ENCODE measurements at regions not wholly inside any gene's neighbourhood (a gene's known extent, or its start where the extent isn't known, plus 50 kb on each side); places are given as distances from the start of the nearest gene placed in this dataset.

- no peaks in the 10 kb centered on the region for H3K27me3 ChIP-seq (ENCODE audit: control insufficient read depth, insufficient read depth, low read length)
- no peak overlapping the region for H3K4me3 ChIP-seq (ENCODE audit: insufficient read depth, low read depth, low read length)
- no peak for DNase-seq
- H3K36me3 ChIP-seq (replicated peaks; ENCODE audit: control insufficient read depth, insufficient read depth, low read length) = no peaks in the 10 kb centered on the region
These were observed 165.3 kb downstream of the SEC61B start for GRCh38 chr9:99387431-99387830.

DNA sequence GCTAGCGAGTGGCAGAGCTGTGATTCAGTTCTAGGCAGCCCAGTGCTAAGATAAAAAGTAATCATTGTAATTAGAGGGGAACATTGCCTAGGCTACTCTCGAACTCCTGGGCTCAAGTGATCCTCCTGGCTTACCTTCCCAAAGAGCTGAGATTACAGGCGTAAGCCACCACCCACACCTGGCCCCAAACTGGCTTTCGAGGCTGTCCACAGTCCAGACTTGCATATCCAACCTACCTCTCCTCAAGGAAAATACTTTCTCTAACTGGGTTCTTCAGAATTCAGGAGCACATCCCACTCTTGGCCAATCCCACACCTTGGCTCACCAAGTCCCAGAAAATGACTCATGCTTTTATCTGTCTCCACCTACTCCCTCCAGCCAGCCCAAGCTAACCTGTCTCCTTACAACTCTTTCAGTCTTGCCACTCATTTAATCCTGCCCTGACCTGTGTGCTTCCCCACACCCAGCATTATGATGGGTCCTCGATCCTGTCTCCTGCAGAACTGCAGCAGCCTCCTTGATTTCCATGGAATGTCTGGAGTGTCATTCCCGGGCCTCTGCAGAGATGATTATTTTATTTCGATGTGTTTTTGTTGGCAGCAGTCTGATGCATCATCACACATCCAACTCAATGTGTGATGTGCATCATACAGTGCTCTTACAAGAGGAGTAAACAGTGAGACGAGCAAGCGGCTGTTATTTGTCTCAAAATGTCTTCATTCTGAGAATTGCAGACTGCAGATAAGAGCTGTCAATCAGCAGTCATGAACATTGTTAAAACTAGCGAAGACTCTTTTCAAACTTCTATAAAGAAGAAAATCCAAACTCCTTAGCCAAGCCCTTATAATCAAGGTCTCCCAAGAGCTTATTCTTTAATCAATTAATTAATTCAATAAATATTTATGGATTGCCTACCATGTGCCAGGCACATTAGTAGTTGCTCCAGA is 167.3 kb downstream of the SEC61B start:
- Histone ChIP-seq H3K27me3 (ENCODE audit: control insufficient read depth, insufficient read depth, low read length) (no peaks in the 10 kb centered on the region), H3K4me3 (ENCODE audit: insufficient read depth, low read depth, low read length) (no peak overlapping the region), H3K36me3 (replicated peaks; ENCODE audit: control insufficient read depth, insufficient read depth, low read length) (no peaks in the 10 kb centered on the region)
- no peak for DNase-seq

DNA sequence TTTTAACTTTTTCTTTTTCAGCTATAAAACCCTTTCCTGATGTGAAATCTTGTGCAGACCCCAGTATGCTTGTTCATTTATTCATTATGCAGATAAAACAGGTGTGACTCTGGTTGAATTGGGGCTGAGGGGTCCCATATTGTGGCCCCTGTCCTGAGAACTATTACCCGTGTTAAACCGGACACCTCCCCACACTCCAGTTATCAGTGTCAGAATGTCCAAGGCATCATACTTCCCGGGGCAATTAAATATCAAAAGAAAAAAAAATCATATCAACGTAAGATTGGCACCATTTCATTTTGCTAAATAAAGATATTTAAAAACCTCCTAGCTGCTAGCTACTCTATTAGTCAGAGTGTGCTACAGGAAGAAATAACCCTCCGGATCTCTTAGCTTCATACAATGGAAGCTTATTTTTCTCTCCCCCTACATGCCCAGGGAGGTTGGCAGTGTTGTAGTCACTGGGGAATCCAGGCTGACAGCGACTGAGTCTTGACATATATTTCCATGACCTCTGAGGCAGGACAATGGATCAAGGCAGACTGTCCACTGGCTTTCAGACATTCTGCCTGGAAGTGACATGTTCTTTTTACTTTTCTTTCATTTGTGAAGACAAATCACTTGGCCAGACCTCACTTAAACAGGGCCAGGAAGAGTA is 170.0 kb downstream of the SEC61B start:
- no peaks in the 10 kb centered on the region for H3K27me3 ChIP-seq (ENCODE audit: control insufficient read depth, insufficient read depth, low read length)
- DNase-seq = no peak
- H3K36me3 ChIP-seq (replicated peaks; ENCODE audit: control insufficient read depth, insufficient read depth, low read length) = no peaks in the 10 kb centered on the region
- no peak overlapping the region for H3K4me3 ChIP-seq (ENCODE audit: insufficient read depth, low read depth, low read length)

DNA sequence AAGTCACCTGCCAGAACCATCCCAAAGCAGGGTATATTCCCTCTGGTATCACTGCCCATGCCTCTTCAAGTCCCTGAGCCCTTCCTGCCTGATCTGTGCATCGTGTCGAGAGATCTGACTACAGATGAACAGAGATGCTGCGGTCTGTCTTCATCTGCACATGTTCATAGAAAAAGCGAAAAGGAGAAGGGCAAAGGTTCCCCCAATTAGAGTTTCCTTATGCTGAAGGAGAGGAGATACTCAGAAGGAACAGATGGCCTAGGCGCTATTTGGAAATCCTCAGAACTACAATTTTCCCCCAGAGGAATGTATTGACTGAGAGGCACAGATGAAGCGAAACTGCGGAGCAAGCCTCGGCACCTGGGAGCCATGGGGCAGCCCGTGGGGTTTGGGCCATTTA is 170.9 kb downstream of the SEC61B start:
- DNase-seq = no peak
- Histone ChIP-seq H3K4me3 (ENCODE audit: insufficient read depth, low read depth, low read length) (no peak overlapping the region), H3K36me3 (replicated peaks; ENCODE audit: control insufficient read depth, insufficient read depth, low read length) (no peaks in the 10 kb centered on the region), H3K27me3 (ENCODE audit: control insufficient read depth, insufficient read depth, low read length) (no peaks in the 10 kb centered on the region)

GRCh38 chr9:99393993-99394392 is 171.9 kb downstream of the SEC61B start:
- Histone ChIP-seq H3K36me3 (replicated peaks; ENCODE audit: control insufficient read depth, insufficient read depth, low read length) (no peaks in the 10 kb centered on the region), H3K4me3 (ENCODE audit: insufficient read depth, low read depth, low read length) (no peak overlapping the region), H3K27me3 (ENCODE audit: control insufficient read depth, insufficient read depth, low read length) (no peaks in the 10 kb centered on the region)
- DNase-seq = no peak

- DNase-seq = no peak
- no peaks in the 10 kb centered on the region for H3K27me3 ChIP-seq (ENCODE audit: control insufficient read depth, insufficient read depth, low read length)
- H3K36me3 ChIP-seq (replicated peaks; ENCODE audit: control insufficient read depth, insufficient read depth, low read length) = no peaks in the 10 kb centered on the region
- H3K4me3 ChIP-seq (ENCODE audit: insufficient read depth, low read depth, low read length) = no peak overlapping the region
These were observed 176.2 kb downstream of the SEC61B start for GRCh38 chr9:99398241-99398640.

GRCh38 chr9:99399474-99399873 is 177.4 kb downstream of the SEC61B start:
- no peak for DNase-seq
- no peaks in the 10 kb centered on the region for H3K36me3 ChIP-seq (replicated peaks; ENCODE audit: control insufficient read depth, insufficient read depth, low read length)
- no peak overlapping the region for H3K4me3 ChIP-seq (ENCODE audit: insufficient read depth, low read depth, low read length)
- H3K27me3 ChIP-seq (ENCODE audit: control insufficient read depth, insufficient read depth, low read length) = no peaks in the 10 kb centered on the region

DNA sequence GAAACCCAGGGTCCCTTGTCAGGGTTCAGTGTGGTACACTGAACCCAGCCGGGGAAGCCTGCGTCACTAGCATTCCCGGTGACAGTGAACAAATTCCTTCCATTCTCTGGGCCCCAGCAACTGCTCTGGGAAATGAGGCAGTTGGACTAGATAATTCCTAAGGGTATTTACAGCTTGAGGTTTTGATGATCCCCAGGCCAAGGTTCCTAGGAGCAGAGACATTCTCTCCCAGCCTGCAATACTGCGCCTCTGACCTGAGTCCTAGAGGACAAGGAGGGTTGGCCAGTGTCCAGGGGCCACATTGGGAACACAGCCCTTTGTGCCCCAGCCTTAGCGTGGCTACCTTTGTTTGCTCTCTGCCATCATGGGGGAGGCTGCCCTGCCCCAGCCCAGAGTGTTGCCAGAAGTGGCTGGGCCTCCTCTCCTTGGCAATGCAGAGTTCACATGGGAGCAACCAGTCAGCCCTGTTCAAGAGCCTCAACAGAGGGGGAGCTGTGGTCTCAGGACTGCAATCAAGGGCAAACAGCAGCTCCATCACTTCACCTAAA is 178.2 kb downstream of the SEC61B start:
- Histone ChIP-seq H3K4me3 (ENCODE audit: insufficient read depth, low read depth, low read length) (no peak overlapping the region), H3K27me3 (ENCODE audit: control insufficient read depth, insufficient read depth, low read length) (no peaks in the 10 kb centered on the region), H3K36me3 (replicated peaks; ENCODE audit: control insufficient read depth, insufficient read depth, low read length) (no peaks in the 10 kb centered on the region)
- DNase-seq = peak; percentile 33

- DNase-seq = no peak
- Histone ChIP-seq H3K36me3 (replicated peaks; ENCODE audit: control insufficient read depth, insufficient read depth, low read length) (no peaks in the 10 kb centered on the region), H3K4me3 (ENCODE audit: insufficient read depth, low read depth, low read length) (no peak overlapping the region), H3K27me3 (ENCODE audit: control insufficient read depth, insufficient read depth, low read length) (no peaks in the 10 kb centered on the region)
These were observed 179.8 kb downstream of the SEC61B start for GRCh38 chr9:99401680-99402504.

DNA sequence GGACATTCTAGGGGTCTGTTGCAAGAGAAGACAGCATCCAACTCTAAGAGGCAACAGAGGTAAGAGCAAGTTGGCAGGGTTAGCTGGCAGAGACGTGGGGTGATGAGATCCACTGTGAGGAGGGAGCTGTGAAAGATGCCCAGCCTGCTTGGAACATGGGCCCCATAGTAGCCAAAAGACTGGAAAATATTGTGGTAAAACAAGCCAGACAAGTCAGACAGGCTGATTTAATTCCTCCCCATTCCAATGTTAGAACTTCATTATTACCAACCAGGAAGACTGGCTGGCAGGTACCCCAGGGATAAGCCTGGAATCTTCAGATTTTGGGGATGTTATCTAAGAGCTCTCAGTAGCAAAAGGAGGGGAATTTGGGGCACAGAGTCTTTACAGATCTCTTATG is 181.3 kb downstream of the SEC61B start:
- Histone ChIP-seq H3K36me3 (replicated peaks; ENCODE audit: control insufficient read depth, insufficient read depth, low read length) (no peaks in the 10 kb centered on the region), H3K27me3 (ENCODE audit: control insufficient read depth, insufficient read depth, low read length) (no peaks in the 10 kb centered on the region), H3K4me3 (ENCODE audit: insufficient read depth, low read depth, low read length) (no peak overlapping the region)
- no peak for DNase-seq

GRCh38 chr9:99405359-99405758 is 183.3 kb downstream of the SEC61B start:
- Histone ChIP-seq H3K4me3 (ENCODE audit: insufficient read depth, low read depth, low read length) (no peak overlapping the region), H3K27me3 (ENCODE audit: control insufficient read depth, insufficient read depth, low read length) (no peaks in the 10 kb centered on the region), H3K36me3 (replicated peaks; ENCODE audit: control insufficient read depth, insufficient read depth, low read length) (no peaks in the 10 kb centered on the region)
- DNase-seq = no peak

DNA sequence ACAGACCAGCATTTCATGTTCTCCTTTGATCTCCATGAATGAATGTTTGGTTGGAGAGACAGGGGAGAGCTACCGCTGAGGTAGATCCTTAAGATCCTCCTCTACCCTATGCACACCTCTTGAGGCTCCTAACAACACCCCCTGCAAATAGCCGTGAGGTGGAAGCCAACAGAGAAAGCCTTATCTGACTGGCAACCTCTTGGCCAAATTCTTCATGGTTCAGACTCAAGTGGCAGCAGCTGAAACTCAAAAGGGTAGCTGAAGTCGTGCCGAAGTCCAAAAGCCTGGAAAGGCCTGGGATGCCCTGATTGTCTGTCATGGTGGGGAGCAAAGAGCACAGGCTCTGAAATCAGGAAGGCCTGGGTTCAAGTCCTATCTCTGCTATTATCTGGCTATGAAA is 184.9 kb downstream of the SEC61B start:
- no peaks in the 10 kb centered on the region for H3K36me3 ChIP-seq (replicated peaks; ENCODE audit: control insufficient read depth, insufficient read depth, low read length)
- no peaks in the 10 kb centered on the region for H3K27me3 ChIP-seq (ENCODE audit: control insufficient read depth, insufficient read depth, low read length)
- no peak for DNase-seq
- H3K4me3 ChIP-seq (ENCODE audit: insufficient read depth, low read depth, low read length) = no peak overlapping the region

DNA sequence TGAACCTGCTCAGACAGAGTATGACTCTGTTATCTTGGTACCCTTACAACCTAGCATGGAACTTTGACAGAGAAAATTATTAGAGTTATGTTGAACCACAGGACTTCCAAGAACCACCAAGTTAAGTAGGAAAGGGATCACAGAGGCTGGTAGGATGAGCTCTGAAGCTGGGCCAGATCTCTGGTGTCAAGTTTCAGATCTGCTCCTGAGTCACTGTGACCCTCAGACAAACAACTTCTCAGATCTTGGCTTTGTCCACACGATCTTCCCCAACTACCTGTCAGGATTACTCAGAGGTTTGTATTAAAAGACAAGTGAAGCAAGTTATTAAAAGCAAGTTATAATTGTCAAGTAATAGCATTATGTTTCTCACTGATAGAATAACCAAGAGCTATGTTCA is 189.0 kb downstream of the SEC61B start:
- Histone ChIP-seq H3K4me3 (ENCODE audit: insufficient read depth, low read depth, low read length) (no peak overlapping the region), H3K36me3 (replicated peaks; ENCODE audit: control insufficient read depth, insufficient read depth, low read length) (no peaks in the 10 kb centered on the region), H3K27me3 (ENCODE audit: control insufficient read depth, insufficient read depth, low read length) (no peaks in the 10 kb centered on the region)
- no peak for DNase-seq

- no peak for DNase-seq
- no peaks in the 10 kb centered on the region for H3K27me3 ChIP-seq (ENCODE audit: control insufficient read depth, insufficient read depth, low read length)
- no peaks in the 10 kb centered on the region for H3K36me3 ChIP-seq (replicated peaks; ENCODE audit: control insufficient read depth, insufficient read depth, low read length)
- no peak overlapping the region for H3K4me3 ChIP-seq (ENCODE audit: insufficient read depth, low read depth, low read length)
These were observed 189.5 kb downstream of the SEC61B start for GRCh38 chr9:99411479-99412115.

Measured in H7 (cell line).